ENCODE measurements at regions not wholly inside any gene's neighbourhood (a gene's known extent, or its start where the extent isn't known, plus 50 kb on each side); places are given as distances from the start of the nearest gene placed in this dataset.

GRCh38 chr9:81096625-81097024 is 592.7 kb downstream of the TLE1 start (continued):
- TF ChIP-seq HDAC6 (IDR thresholded peaks at IDR 0.05; ENCODE audit: unreplicated experiment) (no peak), ESRRA (IDR thresholded peaks at IDR 0.05; ENCODE audit: low read length) (no peak), JUND (IDR thresholded peaks at IDR 0.05; ENCODE audit: low read depth, low read length) (no peak), ATF7 (IDR thresholded peaks at IDR 0.05; ENCODE audit: low read depth) (no peak), BCLAF1 (IDR thresholded peaks at IDR 0.05) (no peak), BCL3 (IDR thresholded peaks at IDR 0.05; ENCODE audit: borderline replicate concordance, insufficient read depth, low read depth, low read length, poor library complexity, severe bottlenecking) (no peak), RELB (IDR thresholded peaks at IDR 0.05; ENCODE audit: low read depth) (no peak), SMAD5 (IDR thresholded peaks at IDR 0.05; ENCODE audit: low read depth) (no peak)
- TF ChIP-seq, protein P1, sequence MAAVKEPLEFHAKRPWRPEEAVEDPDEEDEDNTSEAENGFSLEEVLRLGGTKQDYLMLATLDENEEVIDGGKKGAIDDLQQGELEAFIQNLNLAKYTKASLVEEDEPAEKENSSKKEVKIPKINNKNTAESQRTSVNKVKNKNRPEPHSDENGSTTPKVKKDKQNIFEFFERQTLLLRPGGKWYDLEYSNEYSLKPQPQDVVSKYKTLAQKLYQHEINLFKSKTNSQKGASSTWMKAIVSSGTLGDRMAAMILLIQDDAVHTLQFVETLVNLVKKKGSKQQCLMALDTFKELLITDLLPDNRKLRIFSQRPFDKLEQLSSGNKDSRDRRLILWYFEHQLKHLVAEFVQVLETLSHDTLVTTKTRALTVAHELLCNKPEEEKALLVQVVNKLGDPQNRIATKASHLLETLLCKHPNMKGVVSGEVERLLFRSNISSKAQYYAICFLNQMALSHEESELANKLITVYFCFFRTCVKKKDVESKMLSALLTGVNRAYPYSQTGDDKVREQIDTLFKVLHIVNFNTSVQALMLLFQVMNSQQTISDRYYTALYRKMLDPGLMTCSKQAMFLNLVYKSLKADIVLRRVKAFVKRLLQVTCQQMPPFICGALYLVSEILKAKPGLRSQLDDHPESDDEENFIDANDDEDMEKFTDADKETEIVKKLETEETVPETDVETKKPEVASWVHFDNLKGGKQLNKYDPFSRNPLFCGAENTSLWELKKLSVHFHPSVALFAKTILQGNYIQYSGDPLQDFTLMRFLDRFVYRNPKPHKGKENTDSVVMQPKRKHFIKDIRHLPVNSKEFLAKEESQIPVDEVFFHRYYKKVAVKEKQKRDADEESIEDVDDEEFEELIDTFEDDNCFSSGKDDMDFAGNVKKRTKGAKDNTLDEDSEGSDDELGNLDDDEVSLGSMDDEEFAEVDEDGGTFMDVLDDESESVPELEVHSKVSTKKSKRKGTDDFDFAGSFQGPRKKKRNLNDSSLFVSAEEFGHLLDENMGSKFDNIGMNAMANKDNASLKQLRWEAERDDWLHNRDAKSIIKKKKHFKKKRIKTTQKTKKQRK (IDR thresholded peaks at IDR 0.05; ENCODE audit: low read depth, low read length), result no peak

Data from GM12878 (cell line).